GM23338 (cell line): ENCODE measurements at regions not wholly inside any gene's neighbourhood (a gene's known extent, or its start where the extent isn't known, plus 50 kb on each side); places are given as distances from the start of the nearest gene placed in this dataset.

Source experiments
- ATAC-seq: fragments of 200-7000 bp; cut with Tn5 transposase; 3 replicates; pipeline ENCODE4 v1.9.1; 2020
- DNase-seq: peaks from one replicate; pipeline ENCODE4 v3.0.0-alpha.2; 2015; ENCODE audit warnings: low spot score
- H2AFZ ChIP-seq: fragments of 200-600 bp; sonication (generic); 2 replicates; pipeline ENCODE4 v1.8.0; 2016; ENCODE audit warnings: antibody characterized with exemption, mild to moderate bottlenecking, moderate library complexity
- H3F3A ChIP-seq: fragments of 200-600 bp; sonication (generic); replicated peaks from 2 replicates; pipeline ENCODE4 v1.8.0; 2017; ENCODE audit warnings: antibody characterized with exemption, mixed run types, low read depth
- H3K27ac ChIP-seq: fragments of 200-600 bp; sonication (generic); 2 replicates; pipeline ENCODE4 v1.6.1; 2016; ENCODE audit warnings: low read depth
- H3K27me3 ChIP-seq: fragments of 200-600 bp; sonication (generic); 2 replicates; pipeline ENCODE4 v1.8.0; 2016; ENCODE audit warnings: mild to moderate bottlenecking, mixed run types, moderate library complexity; ENCODE audit not compliant: insufficient read depth
- H3K36me3 ChIP-seq: fragments of 200-600 bp; sonication (generic); 2 replicates; pipeline ENCODE4 v1.8.0; 2016; ENCODE audit warnings: mild to moderate bottlenecking; ENCODE audit not compliant: insufficient read depth
- H3K4me1 ChIP-seq: fragments of 200-600 bp; sonication (generic); 2 replicates; pipeline ENCODE4 v1.8.0; 2016; ENCODE audit warnings: mild to moderate bottlenecking, moderate library complexity; ENCODE audit not compliant: insufficient read depth
- H3K4me2 ChIP-seq: fragments of 200-600 bp; sonication (generic); 2 replicates; pipeline ENCODE4 v1.7.1; 2017; ENCODE audit warnings: mixed run types
- H3K4me3 ChIP-seq: fragments of 200-600 bp; sonication (generic); 2 replicates; pipeline ENCODE4 v1.6.1; 2016; ENCODE audit warnings: mixed run types
- H3K79me2 ChIP-seq: fragments of 200-600 bp; sonication (generic); replicated peaks from 2 replicates; pipeline ENCODE4 v1.8.0; 2017; ENCODE audit warnings: mild to moderate bottlenecking; ENCODE audit not compliant: insufficient read depth
- H3K9me2 ChIP-seq: fragments of 200-600 bp; sonication (generic); 2 replicates; pipeline ENCODE4 v1.8.0; 2017; ENCODE audit not compliant: insufficient read depth
- H4K20me1 ChIP-seq: fragments of 200-600 bp; sonication (generic); replicated peaks from 2 replicates; pipeline ENCODE4 v1.8.0; 2017; ENCODE audit warnings: mild to moderate bottlenecking; ENCODE audit not compliant: insufficient read depth
- H3K27ac Mint-ChIP-seq: 2 replicates; pipeline ENCODE4 v1.8.0; 2020; ENCODE audit warnings: inconsistent platforms, mild to moderate bottlenecking, moderate library complexity, mixed read lengths
- H3K27me3 Mint-ChIP-seq: 3 replicates; pipeline ENCODE4 v1.8.0; 2022; ENCODE audit warnings: low read depth, mild to moderate bottlenecking, moderate library complexity, mixed read lengths, inconsistent platforms; ENCODE audit not compliant: insufficient read depth, poor library complexity
- H3K36me3 Mint-ChIP-seq: 3 replicates; pipeline ENCODE4 v1.8.0; 2021; ENCODE audit warnings: low read depth, mild to moderate bottlenecking, inconsistent platforms, moderate library complexity, mixed read lengths
- H3K4me1 Mint-ChIP-seq: 3 replicates; pipeline ENCODE4 v1.8.0; 2020; ENCODE audit warnings: mild to moderate bottlenecking, inconsistent platforms, mixed read lengths
- H3K4me3 Mint-ChIP-seq: 3 replicates; pipeline ENCODE4 v1.8.0; 2021; ENCODE audit warnings: moderate library complexity, mild to moderate bottlenecking, inconsistent platforms, mixed read lengths
- H3K9me3 Mint-ChIP-seq: 3 replicates; pipeline ENCODE4 v1.8.0; 2020; ENCODE audit warnings: moderate library complexity, mild to moderate bottlenecking, inconsistent platforms, mixed read lengths
- POLR2AphosphoS5 ChIP-seq: IDR thresholded peaks from 2 replicates; pipeline ENCODE4 v1.6.1; 2016; ENCODE audit warnings: antibody characterized with exemption, low read depth
- TF ChIP-seq, protein P1 (sequence below): fragments of 250-450 bp; sonication (Bioruptor Pico); IDR thresholded peaks from 2 replicates; pipeline ENCODE4 v1.5.0; 2020; ENCODE audit warnings: mild to moderate bottlenecking, moderate library complexity
- TF ChIP-seq, protein P2 (sequence below): IDR thresholded peaks from 2 replicates; pipeline ENCODE4 v1.6.1; 2016; ENCODE audit warnings: antibody characterized with exemption

DNA sequence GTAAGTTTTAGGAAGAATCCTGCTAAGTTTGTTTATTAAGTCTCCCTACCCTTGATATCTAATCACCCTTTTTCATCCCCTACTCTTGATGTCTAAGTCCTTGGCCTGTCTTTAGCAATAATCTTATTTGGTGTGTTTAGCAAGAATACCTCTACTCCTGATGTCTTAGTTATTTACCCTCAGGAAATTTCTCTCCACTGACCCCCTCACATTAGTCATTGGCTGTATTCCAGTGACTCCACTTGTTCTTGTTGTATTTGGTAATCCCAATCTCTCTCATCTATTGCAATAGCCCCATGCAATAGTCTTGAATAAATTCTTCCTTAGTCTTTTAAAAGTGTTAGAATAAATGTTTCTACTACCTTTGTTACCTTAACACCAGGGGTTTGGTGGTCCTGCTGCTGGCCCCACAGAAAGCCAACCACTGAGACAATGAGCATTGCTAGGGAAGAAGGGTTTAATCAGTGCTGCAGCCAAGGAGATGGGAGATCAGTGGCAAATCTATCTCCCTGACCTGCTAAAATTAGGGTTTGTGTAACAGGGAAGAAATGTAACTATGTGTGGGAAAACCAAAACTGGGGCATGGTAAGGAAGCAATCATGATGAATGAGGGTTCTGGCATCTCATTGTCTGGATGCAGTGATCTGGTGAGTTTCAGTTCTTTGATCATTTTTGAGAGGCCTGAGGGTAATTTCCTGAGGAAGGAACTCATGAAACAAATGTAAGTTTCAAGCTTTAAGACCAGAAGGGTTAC is 236.4 kb upstream of the DAB2 start:
- H3K4me2 ChIP-seq = no peak overlapping the region
- 0 out of 2 replicates have a peak, but pooled peaks cover 4% of the 10 kb centered on the region for H3K4me1 ChIP-seq
- no peak overlapping the region for H3K27ac ChIP-seq
- H3K36me3 ChIP-seq = no peaks in the 10 kb centered on the region
- no peak overlapping the region for H3K4me3 ChIP-seq
- H4K20me1 ChIP-seq = no peaks in the 10 kb centered on the region
- peaks cover 6% of the 10 kb centered on the region; the same call in 2 of the 3 replicates for H3K9me3 Mint-ChIP-seq
- H3K9me2 ChIP-seq = no peaks in the 10 kb centered on the region
- no peaks in the 10 kb centered on the region for H3F3A ChIP-seq
- H3K79me2 ChIP-seq = no peaks in the 10 kb centered on the region
- peaks cover 14% of the 10 kb centered on the region; the same call in 2 of the 3 replicates for H3K4me1 Mint-ChIP-seq
- H3K36me3 Mint-ChIP-seq = no peaks in the 10 kb centered on the region; the same call in 2 of the 3 replicates
- H3K27me3 Mint-ChIP-seq = peaks cover 2% of the 10 kb centered on the region
- H3K27ac Mint-ChIP-seq = no peak overlapping the region
- ATAC-seq (peak; percentile 84), DNase-seq (no peak)
- 0 out of 2 replicates have a peak overlapping the region, but pooled peaks have one; percentile 1 for H2AFZ ChIP-seq
- no peak overlapping the region for H3K4me3 Mint-ChIP-seq
- no peak for TF ChIP-seq POLR2AphosphoS5
- TF ChIP-seq, protein P1, sequence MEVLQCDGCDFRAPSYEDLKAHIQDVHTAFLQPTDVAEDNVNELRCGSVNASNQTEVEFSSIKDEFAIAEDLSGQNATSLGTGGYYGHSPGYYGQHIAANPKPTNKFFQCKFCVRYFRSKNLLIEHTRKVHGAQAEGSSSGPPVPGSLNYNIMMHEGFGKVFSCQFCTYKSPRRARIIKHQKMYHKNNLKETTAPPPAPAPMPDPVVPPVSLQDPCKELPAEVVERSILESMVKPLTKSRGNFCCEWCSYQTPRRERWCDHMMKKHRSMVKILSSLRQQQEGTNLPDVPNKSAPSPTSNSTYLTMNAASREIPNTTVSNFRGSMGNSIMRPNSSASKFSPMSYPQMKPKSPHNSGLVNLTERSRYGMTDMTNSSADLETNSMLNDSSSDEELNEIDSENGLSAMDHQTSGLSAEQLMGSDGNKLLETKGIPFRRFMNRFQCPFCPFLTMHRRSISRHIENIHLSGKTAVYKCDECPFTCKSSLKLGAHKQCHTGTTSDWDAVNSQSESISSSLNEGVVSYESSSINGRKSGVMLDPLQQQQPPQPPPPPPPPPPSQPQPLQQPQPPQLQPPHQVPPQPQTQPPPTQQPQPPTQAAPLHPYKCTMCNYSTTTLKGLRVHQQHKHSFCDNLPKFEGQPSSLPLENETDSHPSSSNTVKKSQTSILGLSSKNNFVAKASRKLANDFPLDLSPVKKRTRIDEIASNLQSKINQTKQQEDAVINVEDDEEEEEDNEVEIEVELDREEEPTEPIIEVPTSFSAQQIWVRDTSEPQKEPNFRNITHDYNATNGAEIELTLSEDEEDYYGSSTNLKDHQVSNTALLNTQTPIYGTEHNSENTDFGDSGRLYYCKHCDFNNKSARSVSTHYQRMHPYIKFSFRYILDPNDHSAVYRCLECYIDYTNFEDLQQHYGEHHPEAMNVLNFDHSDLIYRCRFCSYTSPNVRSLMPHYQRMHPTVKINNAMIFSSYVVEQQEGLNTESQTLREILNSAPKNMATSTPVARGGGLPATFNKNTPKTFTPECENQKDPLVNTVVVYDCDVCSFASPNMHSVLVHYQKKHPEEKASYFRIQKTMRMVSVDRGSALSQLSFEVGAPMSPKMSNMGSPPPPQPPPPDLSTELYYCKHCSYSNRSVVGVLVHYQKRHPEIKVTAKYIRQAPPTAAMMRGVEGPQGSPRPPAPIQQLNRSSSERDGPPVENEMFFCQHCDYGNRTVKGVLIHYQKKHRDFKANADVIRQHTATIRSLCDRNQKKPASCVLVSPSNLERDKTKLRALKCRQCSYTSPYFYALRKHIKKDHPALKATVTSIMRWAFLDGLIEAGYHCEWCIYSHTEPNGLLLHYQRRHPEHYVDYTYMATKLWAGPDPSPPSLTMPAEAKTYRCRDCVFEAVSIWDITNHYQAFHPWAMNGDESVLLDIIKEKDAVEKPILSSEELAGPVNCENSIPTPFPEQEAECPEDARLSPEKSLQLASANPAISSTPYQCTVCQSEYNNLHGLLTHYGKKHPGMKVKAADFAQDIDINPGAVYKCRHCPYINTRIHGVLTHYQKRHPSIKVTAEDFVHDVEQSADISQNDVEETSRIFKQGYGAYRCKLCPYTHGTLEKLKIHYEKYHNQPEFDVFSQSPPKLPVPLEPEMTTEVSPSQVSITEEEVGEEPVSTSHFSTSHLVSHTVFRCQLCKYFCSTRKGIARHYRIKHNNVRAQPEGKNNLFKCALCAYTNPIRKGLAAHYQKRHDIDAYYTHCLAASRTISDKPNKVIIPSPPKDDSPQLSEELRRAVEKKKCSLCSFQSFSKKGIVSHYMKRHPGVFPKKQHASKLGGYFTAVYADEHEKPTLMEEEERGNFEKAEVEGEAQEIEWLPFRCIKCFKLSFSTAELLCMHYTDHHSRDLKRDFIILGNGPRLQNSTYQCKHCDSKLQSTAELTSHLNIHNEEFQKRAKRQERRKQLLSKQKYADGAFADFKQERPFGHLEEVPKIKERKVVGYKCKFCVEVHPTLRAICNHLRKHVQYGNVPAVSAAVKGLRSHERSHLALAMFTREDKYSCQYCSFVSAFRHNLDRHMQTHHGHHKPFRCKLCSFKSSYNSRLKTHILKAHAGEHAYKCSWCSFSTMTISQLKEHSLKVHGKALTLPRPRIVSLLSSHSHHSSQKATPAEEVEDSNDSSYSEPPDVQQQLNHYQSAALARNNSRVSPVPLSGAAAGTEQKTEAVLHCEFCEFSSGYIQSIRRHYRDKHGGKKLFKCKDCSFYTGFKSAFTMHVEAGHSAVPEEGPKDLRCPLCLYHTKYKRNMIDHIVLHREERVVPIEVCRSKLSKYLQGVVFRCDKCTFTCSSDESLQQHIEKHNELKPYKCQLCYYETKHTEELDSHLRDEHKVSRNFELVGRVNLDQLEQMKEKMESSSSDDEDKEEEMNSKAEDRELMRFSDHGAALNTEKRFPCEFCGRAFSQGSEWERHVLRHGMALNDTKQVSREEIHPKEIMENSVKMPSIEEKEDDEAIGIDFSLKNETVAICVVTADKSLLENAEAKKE = peak; percentile 62; the same call in 1 of the 2 replicates
- TF ChIP-seq, protein P2, sequence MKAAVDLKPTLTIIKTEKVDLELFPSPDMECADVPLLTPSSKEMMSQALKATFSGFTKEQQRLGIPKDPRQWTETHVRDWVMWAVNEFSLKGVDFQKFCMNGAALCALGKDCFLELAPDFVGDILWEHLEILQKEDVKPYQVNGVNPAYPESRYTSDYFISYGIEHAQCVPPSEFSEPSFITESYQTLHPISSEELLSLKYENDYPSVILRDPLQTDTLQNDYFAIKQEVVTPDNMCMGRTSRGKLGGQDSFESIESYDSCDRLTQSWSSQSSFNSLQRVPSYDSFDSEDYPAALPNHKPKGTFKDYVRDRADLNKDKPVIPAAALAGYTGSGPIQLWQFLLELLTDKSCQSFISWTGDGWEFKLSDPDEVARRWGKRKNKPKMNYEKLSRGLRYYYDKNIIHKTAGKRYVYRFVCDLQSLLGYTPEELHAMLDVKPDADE = no peak
- H3K27me3 ChIP-seq = no peaks in the 10 kb centered on the region
